ENCODE measurements at regions not wholly inside any gene's neighbourhood (a gene's known extent, or its start where the extent isn't known, plus 50 kb on each side); places are given as distances from the start of the nearest gene placed in this dataset.
"Not testable (repeated sequence)": the region's sequence is repeated elsewhere in the genome, so short reads cannot be mapped to it uniquely, and the experiment has no call there.

GRCh38 chr19:23563326-23563725 is 123.7 kb downstream of the ZNF675 start:
- no peak overlapping the region for H3K4me3 ChIP-seq (ENCODE audit: low read depth, low read length)
- DNase-seq (ENCODE audit: low read depth): no peak
- no peak for TF ChIP-seq CTCF (IDR thresholded peaks at IDR 0.05; ENCODE audit: insufficient read depth, low read depth, low read length, missing control alignments)

- no peak for DNase-seq (ENCODE audit: low read depth)
- no peak for TF ChIP-seq CTCF (IDR thresholded peaks at IDR 0.05; ENCODE audit: insufficient read depth, low read depth, low read length, missing control alignments)
- no peak overlapping the region for H3K4me3 ChIP-seq (ENCODE audit: low read depth, low read length)
Observed at GRCh38 chr19:23561341-23561740, 125.7 kb downstream of the ZNF675 start.

GRCh38 chr19:23560051-23560450 is 127.0 kb downstream of the ZNF675 start:
- H3K4me3 ChIP-seq (ENCODE audit: low read depth, low read length): no peak overlapping the region
- no peak for DNase-seq (ENCODE audit: low read depth)
- TF ChIP-seq CTCF (IDR thresholded peaks at IDR 0.05; ENCODE audit: insufficient read depth, low read depth, low read length, missing control alignments): no peak

GRCh38 chr19:23558541-23558940 is 128.5 kb downstream of the ZNF675 start:
- DNase-seq (ENCODE audit: low read depth): no peak
- no peak overlapping the region for H3K4me3 ChIP-seq (ENCODE audit: low read depth, low read length)
- no peak for TF ChIP-seq CTCF (IDR thresholded peaks at IDR 0.05; ENCODE audit: insufficient read depth, low read depth, low read length, missing control alignments)

GRCh38 chr19:23557381-23557780 is 129.6 kb downstream of the ZNF675 start:
- no peak for DNase-seq (ENCODE audit: low read depth)
- H3K4me3 ChIP-seq (ENCODE audit: low read depth, low read length): no peak overlapping the region
- TF ChIP-seq CTCF (IDR thresholded peaks at IDR 0.05; ENCODE audit: insufficient read depth, low read depth, low read length, missing control alignments): no peak

- H3K4me3 ChIP-seq (ENCODE audit: low read depth, low read length): no peak overlapping the region
- TF ChIP-seq CTCF (IDR thresholded peaks at IDR 0.05; ENCODE audit: insufficient read depth, low read depth, low read length, missing control alignments): no peak
- no peak for DNase-seq (ENCODE audit: low read depth)
Observed at GRCh38 chr19:23554548-23554947, 132.5 kb downstream of the ZNF675 start.

- H3K4me3 ChIP-seq (ENCODE audit: low read depth, low read length); DNase-seq (ENCODE audit: low read depth): not testable (repeated sequence)
Observed at GRCh38 chr19:23550102-23550501, 136.9 kb downstream of the ZNF675 start.
